GM12878 (cell line): ENCODE measurements at regions not wholly inside any gene's neighbourhood (a gene's known extent, or its start where the extent isn't known, plus 50 kb on each side); places are given as distances from the start of the nearest gene placed in this dataset.

Source experiments
- ATAC-seq: fragments of 200-7000 bp; cut with Tn5 transposase; 3 replicates; pipeline ENCODE4 v1.9.1; 2020; ENCODE audit warnings: mild to moderate bottlenecking, moderate library complexity
- BruUV-seq: library from RNA; stranded (reverse); fragments of 400-500 nt; replicated peaks from 2 replicates; lab custom pipeline; 2021; lab: Mats Ljungman, UMichigan
- CTCF ChIA-PET: fragments of 300-600 bp; sonication (Branson Sonifier 250); formaldehyde crosslinking; extraction: SDS; loops from one replicate; lab custom pipeline; 2021; ENCODE audit warnings: inconsistent platforms; lab: Yijun Ruan, JAX
- POLR2A ChIA-PET: fragments of 350-600 bp; formaldehyde crosslinking; extraction: SDS; loops from one replicate; lab custom pipeline; 2021; ENCODE audit warnings: inconsistent platforms; lab: Charles Lee
- RAD21 ChIA-PET: fragments of 300-600 bp; sonication (Branson Sonifier 250); formaldehyde crosslinking; loops from one replicate; lab custom pipeline; 2023; ENCODE audit warnings: antibody characterized with exemption; ENCODE audit not compliant: unreplicated experiment; lab: Charles Lee
- SMC1A ChIA-PET: fragments of 300-600 bp; sonication (Branson Sonifier 250); formaldehyde crosslinking; loops from one replicate; lab custom pipeline; 2023; ENCODE audit not compliant: unreplicated experiment, uncharacterized antibody; lab: Charles Lee
- DNase-seq: peaks from one replicate; pipeline ENCODE4 v3.0.0-alpha.2; 2011; ENCODE audit warnings: low read depth, low spot score
- FAIRE-seq: peaks from 3 replicates; lab custom pipeline; 2011; peaks lifted over from hg19 to GRCh38; lab: Jason Lieb, UNC
- H2AFZ ChIP-seq: 2 replicates; pipeline ENCODE4 v1.6.0; 2011; ENCODE audit warnings: low read depth, low read length, control low read depth; ENCODE audit not compliant: control insufficient read depth
- H3K27ac ChIP-seq: 2 replicates; pipeline ENCODE4 v1.5.1; 2011; ENCODE audit warnings: control low read depth; ENCODE audit not compliant: control insufficient read depth, insufficient read depth
- H3K27me3 ChIP-seq, 2 experiments: replicated peaks in 1 of 2; 2 replicates each; pipeline versions ENCODE4 v1.6.0 to v1.6.1; 2011; ENCODE audit warnings: low read length in 1 of 2; ENCODE audit not compliant: control insufficient read depth in 2 of 2, insufficient read depth in 2 of 2
- H3K36me3 ChIP-seq, 2 experiments: 2 replicates each; pipeline ENCODE4 v1.5.1; 2011; ENCODE audit warnings: low read length in 1 of 2; ENCODE audit not compliant: control insufficient read depth in 2 of 2, insufficient read depth in 2 of 2
- H3K4me1 ChIP-seq: 2 replicates; pipeline ENCODE4 v1.6.1; 2011; ENCODE audit warnings: mild to moderate bottlenecking, low read length, moderate library complexity, mixed read lengths; ENCODE audit not compliant: control insufficient read depth, insufficient read depth
- H3K4me2 ChIP-seq: 2 replicates; pipeline ENCODE4 v1.6.0; 2011; ENCODE audit warnings: control low read depth; ENCODE audit not compliant: control insufficient read depth, insufficient read depth
- H3K4me3 ChIP-seq: fragments of 200-600 bp; sonication (generic); 2 replicates; pipeline ENCODE4 v1.5.1; 2016
- H3K79me2 ChIP-seq: 2 replicates; pipeline ENCODE4 v1.6.0; 2011; ENCODE audit warnings: low read length; ENCODE audit not compliant: control insufficient read depth, insufficient read depth
- H3K9ac ChIP-seq: 2 replicates; pipeline ENCODE4 v1.8.0; 2011; ENCODE audit warnings: low read length, control low read depth, mixed read lengths; ENCODE audit not compliant: control insufficient read depth, insufficient read depth
- H3K9me3 ChIP-seq: replicated peaks from 3 replicates; pipeline ENCODE4 v1.5.1; 2011; ENCODE audit warnings: mild to moderate bottlenecking, low read length; ENCODE audit not compliant: control insufficient read depth, insufficient read depth
- H4K20me1 ChIP-seq: 2 replicates; pipeline ENCODE4 v1.6.0; 2011; ENCODE audit not compliant: control insufficient read depth, insufficient read depth
- DPF2 ChIP-seq: fragments of 450-650 bp; IDR thresholded peaks from 2 replicates; pipeline ENCODE4 v1.6.1; 2017; ENCODE audit warnings: mild to moderate bottlenecking
- HDAC2 ChIP-seq: fragments of 200-600 bp; sonication (generic); IDR thresholded peaks from 2 replicates; pipeline ENCODE4 v1.6.1; 2017
- RAD21 ChIP-seq: IDR thresholded peaks from 2 replicates; pipeline ENCODE4 v1.6.1; 2011; ENCODE audit warnings: mild to moderate bottlenecking, low read depth, low read length, moderate library complexity; ENCODE audit not compliant: insufficient read depth
- SIN3A ChIP-seq: IDR thresholded peaks from 2 replicates; pipeline ENCODE4 v1.6.1; 2012; ENCODE audit warnings: low read depth, low read length, improper control_type of control experiment
- SMC3 ChIP-seq: IDR thresholded peaks from 2 replicates; pipeline ENCODE4 v1.6.1; 2011; ENCODE audit warnings: low read length, improper control_type of control experiment, borderline replicate concordance
- YY1 ChIP-seq: IDR thresholded peaks from 2 replicates; pipeline ENCODE4 v1.6.1; 2011; ENCODE audit warnings: low read depth, mild to moderate bottlenecking, low read length
- WGBS: methylation state at CpG from one replicate; pipeline ENCODE4 v1.1.6; 2016; ENCODE audit warnings: low lambda C conversion rate; ENCODE audit not compliant: insufficient replicate concordance, insufficient coverage; ENCODE audit errors: missing lambda C conversion rate; 5-methylcytosine and 5-hydroxymethylcytosine counted together
- in situ Hi-C: fragments of 300-500 bp; cut with MboI; formaldehyde crosslinking; loops from 9 replicates; pipeline ENCODE4 v1.14.3; 2018; ENCODE audit warnings: mixed read lengths
- intact Hi-C: fragments of 100-400 bp; cut with micrococcal nuclease; formaldehyde crosslinking; loops from one replicate; pipeline ENCODE4 v1.14.2; 2022; ENCODE audit not compliant: unreplicated experiment
- TF ChIP-seq, protein P1 (sequence below): fragments of 450-650 bp; IDR thresholded peaks from 2 replicates; pipeline ENCODE4 v1.6.1; 2018; ENCODE audit warnings: borderline replicate concordance, mild to moderate bottlenecking; ENCODE audit not compliant: partially characterized antibody
- TF ChIP-seq, protein P2 (sequence below): fragments of 450-650 bp; IDR thresholded peaks from 2 replicates; pipeline ENCODE4 v1.6.1; 2016; ENCODE audit warnings: mild to moderate bottlenecking
- TF ChIP-seq, protein P3 (sequence below), 3 experiments: IDR thresholded peaks in 2 of 3; conservative IDR thresholded peaks in 1 of 3; 2 replicates each; pipeline ENCODE4 v1.5.1; 2011; ENCODE audit warnings: low read depth in 3 of 3, low read length in 3 of 3, mild to moderate bottlenecking in 3 of 3, control low read depth in 2 of 3, moderate library complexity in 2 of 3, inconsistent platforms in 1 of 3, mixed read lengths in 1 of 3; ENCODE audit not compliant: control insufficient read depth in 2 of 3, insufficient read depth in 1 of 3; ENCODE audit errors: extremely low read depth in 1 of 3
- TF ChIP-seq, protein P4 (sequence below): fragments of 450-650 bp; IDR thresholded peaks from 2 replicates; pipeline ENCODE4 v1.6.1; 2017; ENCODE audit warnings: mild to moderate bottlenecking

DNA sequence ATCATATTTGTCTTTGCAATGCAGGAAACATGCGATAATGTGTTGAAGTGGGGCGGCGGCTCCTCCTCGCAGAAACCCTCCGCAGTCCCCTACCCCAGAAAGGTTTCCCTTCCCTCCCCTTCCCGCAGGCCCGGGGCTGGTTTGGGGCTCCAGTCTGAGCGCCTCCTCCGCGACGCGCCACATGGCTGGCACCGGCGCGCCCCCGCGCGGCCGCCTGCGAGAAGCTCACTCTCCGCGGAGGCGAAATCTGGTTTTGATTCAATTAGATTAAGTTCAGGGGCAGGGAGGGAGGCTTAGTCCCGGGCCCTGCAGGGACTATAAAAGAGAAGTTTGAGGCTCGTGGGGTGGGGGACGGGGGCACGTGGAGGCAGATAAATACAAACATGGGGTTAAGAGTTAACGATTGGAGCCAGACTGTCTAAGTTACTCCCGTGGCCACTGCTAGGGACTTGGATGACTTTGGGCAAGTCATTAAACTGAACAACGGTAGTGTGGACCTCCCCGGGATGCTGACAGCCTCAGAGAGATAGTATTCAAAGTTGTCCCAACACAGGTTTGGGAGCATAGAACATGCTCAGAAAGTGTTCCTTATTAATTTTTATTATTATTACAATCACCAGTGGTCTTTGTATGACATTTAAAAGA is 69.4 kb downstream of the MSX2 start:
- no peak overlapping the region for H3K9ac ChIP-seq
- FAIRE-seq = peak; percentile 13
- CTCF ChIA-PET = interaction anchor here (0.6 to 5.6 kb wide), 8 partner anchors 15 to 820 kb away, joined by 3 to 56 read pairs (median 3); no protein-coding TSS in a partner anchor

More for the DNA sequence above, 69.4 kb downstream of the MSX2 start:
- H3K27me3 ChIP-seq = no peaks in the 10 kb centered on the region; a peak in 1 of 4 replicates
- ChIA-PET POLR2A (no interaction called here), SMC1A (interaction anchor here (0.6 to 1.1 kb wide), 3 partner anchors 374 to 482 kb away, joined by 3 to 5 read pairs (median 3); no protein-coding TSS in a partner anchor), RAD21 (interaction anchor here (0.6 to 1.7 kb wide), 4 partner anchors 372 to 1530 kb away, joined by 3 to 8 read pairs (median 6); no protein-coding TSS in a partner anchor)
- no peak overlapping the region for H3K4me2 ChIP-seq
- BruUV-seq = no TSS peak
- in situ Hi-C loops (no loop called here), intact Hi-C loops (loop anchor here (1.0 kb wide), 1 partner anchor 375 kb away; no protein-coding TSS in a partner anchor)
- no peaks in the 10 kb centered on the region for H3K9me3 ChIP-seq
- no peak for DNase-seq
- TF ChIP-seq, protein P1, sequence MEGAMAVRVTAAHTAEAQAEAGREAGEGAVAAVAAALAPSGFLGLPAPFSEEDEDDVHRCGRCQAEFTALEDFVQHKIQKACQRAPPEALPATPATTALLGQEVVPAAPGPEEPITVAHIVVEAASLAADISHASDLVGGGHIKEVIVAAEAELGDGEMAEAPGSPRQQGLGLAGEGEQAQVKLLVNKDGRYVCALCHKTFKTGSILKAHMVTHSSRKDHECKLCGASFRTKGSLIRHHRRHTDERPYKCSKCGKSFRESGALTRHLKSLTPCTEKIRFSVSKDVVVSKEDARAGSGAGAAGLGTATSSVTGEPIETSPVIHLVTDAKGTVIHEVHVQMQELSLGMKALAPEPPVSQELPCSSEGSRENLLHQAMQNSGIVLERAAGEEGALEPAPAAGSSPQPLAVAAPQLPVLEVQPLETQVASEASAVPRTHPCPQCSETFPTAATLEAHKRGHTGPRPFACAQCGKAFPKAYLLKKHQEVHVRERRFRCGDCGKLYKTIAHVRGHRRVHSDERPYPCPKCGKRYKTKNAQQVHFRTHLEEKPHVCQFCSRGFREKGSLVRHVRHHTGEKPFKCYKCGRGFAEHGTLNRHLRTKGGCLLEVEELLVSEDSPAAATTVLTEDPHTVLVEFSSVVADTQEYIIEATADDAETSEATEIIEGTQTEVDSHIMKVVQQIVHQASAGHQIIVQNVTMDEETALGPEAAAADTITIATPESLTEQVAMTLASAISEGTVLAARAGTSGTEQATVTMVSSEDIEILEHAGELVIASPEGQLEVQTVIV = no peak
- TF ChIP-seq, protein P2, sequence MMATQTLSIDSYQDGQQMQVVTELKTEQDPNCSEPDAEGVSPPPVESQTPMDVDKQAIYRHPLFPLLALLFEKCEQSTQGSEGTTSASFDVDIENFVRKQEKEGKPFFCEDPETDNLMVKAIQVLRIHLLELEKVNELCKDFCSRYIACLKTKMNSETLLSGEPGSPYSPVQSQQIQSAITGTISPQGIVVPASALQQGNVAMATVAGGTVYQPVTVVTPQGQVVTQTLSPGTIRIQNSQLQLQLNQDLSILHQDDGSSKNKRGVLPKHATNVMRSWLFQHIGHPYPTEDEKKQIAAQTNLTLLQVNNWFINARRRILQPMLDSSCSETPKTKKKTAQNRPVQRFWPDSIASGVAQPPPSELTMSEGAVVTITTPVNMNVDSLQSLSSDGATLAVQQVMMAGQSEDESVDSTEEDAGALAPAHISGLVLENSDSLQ = no peak
- TF ChIP-seq, protein P3, sequence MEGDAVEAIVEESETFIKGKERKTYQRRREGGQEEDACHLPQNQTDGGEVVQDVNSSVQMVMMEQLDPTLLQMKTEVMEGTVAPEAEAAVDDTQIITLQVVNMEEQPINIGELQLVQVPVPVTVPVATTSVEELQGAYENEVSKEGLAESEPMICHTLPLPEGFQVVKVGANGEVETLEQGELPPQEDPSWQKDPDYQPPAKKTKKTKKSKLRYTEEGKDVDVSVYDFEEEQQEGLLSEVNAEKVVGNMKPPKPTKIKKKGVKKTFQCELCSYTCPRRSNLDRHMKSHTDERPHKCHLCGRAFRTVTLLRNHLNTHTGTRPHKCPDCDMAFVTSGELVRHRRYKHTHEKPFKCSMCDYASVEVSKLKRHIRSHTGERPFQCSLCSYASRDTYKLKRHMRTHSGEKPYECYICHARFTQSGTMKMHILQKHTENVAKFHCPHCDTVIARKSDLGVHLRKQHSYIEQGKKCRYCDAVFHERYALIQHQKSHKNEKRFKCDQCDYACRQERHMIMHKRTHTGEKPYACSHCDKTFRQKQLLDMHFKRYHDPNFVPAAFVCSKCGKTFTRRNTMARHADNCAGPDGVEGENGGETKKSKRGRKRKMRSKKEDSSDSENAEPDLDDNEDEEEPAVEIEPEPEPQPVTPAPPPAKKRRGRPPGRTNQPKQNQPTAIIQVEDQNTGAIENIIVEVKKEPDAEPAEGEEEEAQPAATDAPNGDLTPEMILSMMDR (IDR thresholded peaks at IDR 0.05 in 2 of 3, conservative IDR thresholded peaks at IDR 0.05 in 1 of 3; ENCODE audit: control insufficient read depth in 2 of 3, extremely low read depth in 1 of 3, insufficient read depth in 1 of 3, low read depth in 3 of 3, low read length in 3 of 3) = peak; percentile 81 to 85 (median 85)
- TF ChIP-seq, protein P4, sequence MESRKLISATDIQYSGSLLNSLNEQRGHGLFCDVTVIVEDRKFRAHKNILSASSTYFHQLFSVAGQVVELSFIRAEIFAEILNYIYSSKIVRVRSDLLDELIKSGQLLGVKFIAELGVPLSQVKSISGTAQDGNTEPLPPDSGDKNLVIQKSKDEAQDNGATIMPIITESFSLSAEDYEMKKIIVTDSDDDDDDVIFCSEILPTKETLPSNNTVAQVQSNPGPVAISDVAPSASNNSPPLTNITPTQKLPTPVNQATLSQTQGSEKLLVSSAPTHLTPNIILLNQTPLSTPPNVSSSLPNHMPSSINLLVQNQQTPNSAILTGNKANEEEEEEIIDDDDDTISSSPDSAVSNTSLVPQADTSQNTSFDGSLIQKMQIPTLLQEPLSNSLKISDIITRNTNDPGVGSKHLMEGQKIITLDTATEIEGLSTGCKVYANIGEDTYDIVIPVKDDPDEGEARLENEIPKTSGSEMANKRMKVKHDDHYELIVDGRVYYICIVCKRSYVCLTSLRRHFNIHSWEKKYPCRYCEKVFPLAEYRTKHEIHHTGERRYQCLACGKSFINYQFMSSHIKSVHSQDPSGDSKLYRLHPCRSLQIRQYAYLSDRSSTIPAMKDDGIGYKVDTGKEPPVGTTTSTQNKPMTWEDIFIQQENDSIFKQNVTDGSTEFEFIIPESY = no peak
- TF ChIP-seq YY1 (peak; percentile 68; the same call in 1 of the 2 replicates), SIN3A (no peak), SMC3 (peak; percentile 82), RAD21 (peak; percentile 75), HDAC2 (no peak), DPF2 (no peak)
- no peak overlapping the region for H3K4me3 ChIP-seq
- no peaks in the 10 kb centered on the region for H3K36me3 ChIP-seq
- ATAC-seq = peak; percentile 91
- no peaks in the 10 kb centered on the region for H3K79me2 ChIP-seq
- no peaks in the 10 kb centered on the region for H3K4me1 ChIP-seq
- H2AFZ ChIP-seq = no peak overlapping the region
- no peaks in the 10 kb centered on the region for H4K20me1 ChIP-seq
- 3% methylated on average over 31 of the region's 31 CpGs for WGBS
- no peak overlapping the region for H3K27ac ChIP-seq
